Caco-2 (cell line): ENCODE measurements at regions not wholly inside any gene's neighbourhood (a gene's known extent, or its start where the extent isn't known, plus 50 kb on each side); places are given as distances from the start of the nearest gene placed in this dataset.

Source experiments
- BruUV-seq: library from RNA; stranded (reverse); fragments of 400-500 nt; replicated peaks from 2 replicates; lab custom pipeline; 2021; lab: Mats Ljungman, UMichigan
- CTCF ChIA-PET: fragments of 300-600 bp; sonication (Branson Sonifier 250); formaldehyde crosslinking; loops from one replicate; lab custom pipeline; 2022; ENCODE audit warnings: antibody characterized with exemption; lab: Charles Lee
- POLR2A ChIA-PET: fragments of 300-600 bp; sonication (Branson Sonifier 250); formaldehyde crosslinking; loops from one replicate; lab custom pipeline; 2022; ENCODE audit warnings: antibody characterized with exemption; lab: Charles Lee
- DNase-seq, 2 experiments: peaks; one replicate each; pipeline versions ENCODE4 v3.0.0 to v3.0.0-alpha.2; 2020 to 2022
- H3K27me3 ChIP-seq: replicated peaks from 2 replicates; pipeline ENCODE4 v1.6.0; 2011; ENCODE audit warnings: low read length; ENCODE audit not compliant: control insufficient read depth, insufficient read depth
- H3K36me3 ChIP-seq: 2 replicates; pipeline ENCODE4 v1.5.1; 2011; ENCODE audit warnings: low read length; ENCODE audit not compliant: control insufficient read depth, insufficient read depth
- H3K4me1 ChIP-seq: fragments of 250-450 bp; sonication (Bioruptor Pico); 2 replicates; pipeline ENCODE4 v1.5.1; 2020; ENCODE audit warnings: mild to moderate bottlenecking
- H3K4me3 ChIP-seq: 2 replicates; pipeline ENCODE4 v1.5.1; 2011; ENCODE audit warnings: low read depth, mild to moderate bottlenecking, control low read depth, low read length
- H3K9me3 ChIP-seq: fragments of 250-450 bp; sonication (Bioruptor Pico); 2 replicates; pipeline ENCODE4 v1.5.1; 2020; ENCODE audit warnings: mild to moderate bottlenecking, moderate library complexity
- H3K27ac Mint-ChIP-seq: one replicate; pipeline ENCODE4 v1.8.0; 2022; ENCODE audit warnings: mixed read lengths; ENCODE audit not compliant: unreplicated experiment
- H3K27me3 Mint-ChIP-seq: one replicate; pipeline ENCODE4 v1.8.0; 2022; ENCODE audit warnings: mixed read lengths; ENCODE audit not compliant: insufficient read depth, unreplicated experiment
- H3K36me3 Mint-ChIP-seq: one replicate; pipeline ENCODE4 v1.8.0; 2022; ENCODE audit warnings: mild to moderate bottlenecking, mixed read lengths; ENCODE audit not compliant: insufficient read depth, unreplicated experiment
- H3K4me1 Mint-ChIP-seq: one replicate; pipeline ENCODE4 v1.8.0; 2022; ENCODE audit warnings: low read depth, mixed read lengths; ENCODE audit not compliant: unreplicated experiment
- H3K4me3 Mint-ChIP-seq: one replicate; pipeline ENCODE4 v1.8.0; 2022; ENCODE audit warnings: mild to moderate bottlenecking, moderate library complexity, mixed read lengths; ENCODE audit not compliant: unreplicated experiment
- H3K9me3 Mint-ChIP-seq: one replicate; pipeline ENCODE4 v1.8.0; 2022; ENCODE audit warnings: mixed read lengths; ENCODE audit not compliant: unreplicated experiment
- CTCF ChIP-seq, 2 experiments: fragments of 200-600 bp in 1 of 2; IDR thresholded peaks; 1 replicate in 1 of 2; 2 replicates in 1 of 2; pipeline versions ENCODE4 v1.5.1 to v1.8.0; 2011 to 2022; ENCODE audit warnings: antibody characterized with exemption in 1 of 2, control low read depth in 1 of 2, inconsistent platforms in 1 of 2, low read depth in 1 of 2, low read length in 1 of 2, mild to moderate bottlenecking in 1 of 2, moderate library complexity in 1 of 2; ENCODE audit not compliant: insufficient read depth in 1 of 2, severe bottlenecking in 1 of 2, unreplicated experiment in 1 of 2
- intact Hi-C: fragments of 100-400 bp; cut with micrococcal nuclease; formaldehyde crosslinking; loops from one replicate; pipeline ENCODE4 v1.10.0; 2022; ENCODE audit not compliant: unreplicated experiment

- BruUV-seq, result no TSS peak
- ChIA-PET POLR2A (no interaction called here), CTCF (no interaction called here)
- Histone ChIP-seq H3K4me1 (no peaks in the 10 kb centered on the region), H3K4me3 (no peak overlapping the region), H3K36me3 (no peaks in the 10 kb centered on the region), H3K27me3 (no peaks in the 10 kb centered on the region; the same call in 1 of the 2 replicates), H3K9me3 (no peaks in the 10 kb centered on the region)
- intact Hi-C loops, result no loop called here
- TF ChIP-seq CTCF (IDR thresholded peaks at IDR 0.05; ENCODE audit: insufficient read depth in 1 of 2, low read depth in 1 of 2, low read length in 1 of 2, severe bottlenecking in 1 of 2, unreplicated experiment in 1 of 2), result no peak
- H3K36me3 Mint-ChIP-seq, result no peaks in the 10 kb centered on the region
- H3K4me3 Mint-ChIP-seq, result no peak overlapping the region
- DNase-seq, result no peak
- H3K27ac Mint-ChIP-seq, result no peak overlapping the region
- no peaks in the 10 kb centered on the region for H3K4me1 Mint-ChIP-seq
- no peaks in the 10 kb centered on the region for H3K27me3 Mint-ChIP-seq
- peaks cover 11% of the 10 kb centered on the region for H3K9me3 Mint-ChIP-seq
These were observed 636.7 kb downstream of the PLA2G4A start for GRCh38 chr1:187465441-187465840.

DNA sequence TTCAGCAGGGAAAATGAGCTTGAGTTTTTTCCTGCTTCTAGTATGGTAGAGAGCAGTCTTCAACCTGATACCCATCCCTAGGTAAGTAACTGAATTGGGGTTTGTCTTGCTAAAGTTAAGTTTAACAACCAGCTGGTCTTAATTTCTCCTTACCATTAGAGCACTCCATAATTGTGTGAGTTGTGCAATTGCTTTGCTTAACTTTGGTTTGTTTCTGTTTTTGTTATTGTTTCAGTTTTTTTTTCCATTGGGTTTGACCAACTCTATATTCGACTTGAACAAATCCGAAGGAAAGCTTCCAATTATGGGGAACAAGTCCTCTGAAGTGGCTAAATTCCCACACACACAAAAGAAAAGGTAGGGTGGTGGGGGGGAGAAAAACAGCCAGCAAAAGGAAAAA lies 641.1 kb downstream of the PLA2G4A start:
- intact Hi-C loops, result no loop called here
- no peaks in the 10 kb centered on the region for H3K9me3 Mint-ChIP-seq
- TF ChIP-seq CTCF (IDR thresholded peaks at IDR 0.05; ENCODE audit: insufficient read depth in 1 of 2, low read depth in 1 of 2, low read length in 1 of 2, severe bottlenecking in 1 of 2, unreplicated experiment in 1 of 2), result no peak

GRCh38 chr1:187471555-187471954 lies 642.8 kb downstream of the PLA2G4A start:
- Mint-ChIP-seq H3K9me3 (no peaks in the 10 kb centered on the region), H3K4me1 (no peaks in the 10 kb centered on the region), H3K27me3 (peaks cover 5% of the 10 kb centered on the region), H3K36me3 (no peaks in the 10 kb centered on the region), H3K4me3 (no peak overlapping the region), H3K27ac (no peak overlapping the region)
- DNase-seq, result no peak
- no peak for TF ChIP-seq CTCF (IDR thresholded peaks at IDR 0.05; ENCODE audit: insufficient read depth in 1 of 2, low read depth in 1 of 2, low read length in 1 of 2, severe bottlenecking in 1 of 2, unreplicated experiment in 1 of 2)
- CTCF ChIA-PET, result no interaction called here
- H3K36me3 ChIP-seq, result no peaks in the 10 kb centered on the region
- H3K27me3 ChIP-seq, result no peaks in the 10 kb centered on the region; the same call in 1 of the 2 replicates
- H3K9me3 ChIP-seq, result no peaks in the 10 kb centered on the region
- H3K4me3 ChIP-seq, result no peak overlapping the region
- POLR2A ChIA-PET, result no interaction called here
- H3K4me1 ChIP-seq, result no peaks in the 10 kb centered on the region
- no TSS peak for BruUV-seq
- intact Hi-C loops, result no loop called here

More for the DNA sequence above, 641.1 kb downstream of the PLA2G4A start:
- Histone ChIP-seq H3K27me3 (no peaks in the 10 kb centered on the region; the same call in 1 of the 2 replicates), H3K4me1 (no peaks in the 10 kb centered on the region), H3K4me3 (no peak overlapping the region), H3K9me3 (no peaks in the 10 kb centered on the region), H3K36me3 (no peaks in the 10 kb centered on the region)
- DNase-seq, result no peak
- Mint-ChIP-seq H3K36me3 (no peaks in the 10 kb centered on the region), H3K4me1 (no peaks in the 10 kb centered on the region), H3K27me3 (peaks cover 5% of the 10 kb centered on the region), H3K27ac (no peak overlapping the region), H3K4me3 (no peak overlapping the region)
- CTCF ChIA-PET, result interaction anchor here (0.7 kb wide), 1 partner anchor 488 kb away, joined by 5 read pairs; no protein-coding TSS in a partner anchor
- POLR2A ChIA-PET, result no interaction called here
- no TSS peak for BruUV-seq
